ENCODE measurements at regions not wholly inside any gene's neighbourhood (a gene's known extent, or its start where the extent isn't known, plus 50 kb on each side); places are given as distances from the start of the nearest gene placed in this dataset.

DNA sequence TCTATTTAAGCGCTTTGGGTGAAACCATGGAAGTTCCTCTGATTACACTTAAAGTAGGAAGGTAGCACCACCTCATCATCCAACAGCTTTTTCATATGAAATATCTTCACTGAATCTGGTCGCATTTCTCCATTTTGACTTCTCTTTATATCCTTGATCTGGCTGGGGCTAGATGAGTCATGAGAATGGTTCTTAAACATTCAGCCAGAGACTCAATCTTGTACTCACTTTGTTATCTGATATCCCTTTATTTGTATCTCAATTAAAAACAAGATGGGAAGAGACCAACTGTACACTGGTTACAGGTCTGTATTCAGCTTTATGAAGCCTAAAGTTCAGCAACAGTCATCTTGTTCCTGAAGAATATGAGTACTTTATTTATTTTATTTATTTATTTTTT, 84.9 kb downstream of the CBLL2 start (continued):
- TF ChIP-seq, protein P1, sequence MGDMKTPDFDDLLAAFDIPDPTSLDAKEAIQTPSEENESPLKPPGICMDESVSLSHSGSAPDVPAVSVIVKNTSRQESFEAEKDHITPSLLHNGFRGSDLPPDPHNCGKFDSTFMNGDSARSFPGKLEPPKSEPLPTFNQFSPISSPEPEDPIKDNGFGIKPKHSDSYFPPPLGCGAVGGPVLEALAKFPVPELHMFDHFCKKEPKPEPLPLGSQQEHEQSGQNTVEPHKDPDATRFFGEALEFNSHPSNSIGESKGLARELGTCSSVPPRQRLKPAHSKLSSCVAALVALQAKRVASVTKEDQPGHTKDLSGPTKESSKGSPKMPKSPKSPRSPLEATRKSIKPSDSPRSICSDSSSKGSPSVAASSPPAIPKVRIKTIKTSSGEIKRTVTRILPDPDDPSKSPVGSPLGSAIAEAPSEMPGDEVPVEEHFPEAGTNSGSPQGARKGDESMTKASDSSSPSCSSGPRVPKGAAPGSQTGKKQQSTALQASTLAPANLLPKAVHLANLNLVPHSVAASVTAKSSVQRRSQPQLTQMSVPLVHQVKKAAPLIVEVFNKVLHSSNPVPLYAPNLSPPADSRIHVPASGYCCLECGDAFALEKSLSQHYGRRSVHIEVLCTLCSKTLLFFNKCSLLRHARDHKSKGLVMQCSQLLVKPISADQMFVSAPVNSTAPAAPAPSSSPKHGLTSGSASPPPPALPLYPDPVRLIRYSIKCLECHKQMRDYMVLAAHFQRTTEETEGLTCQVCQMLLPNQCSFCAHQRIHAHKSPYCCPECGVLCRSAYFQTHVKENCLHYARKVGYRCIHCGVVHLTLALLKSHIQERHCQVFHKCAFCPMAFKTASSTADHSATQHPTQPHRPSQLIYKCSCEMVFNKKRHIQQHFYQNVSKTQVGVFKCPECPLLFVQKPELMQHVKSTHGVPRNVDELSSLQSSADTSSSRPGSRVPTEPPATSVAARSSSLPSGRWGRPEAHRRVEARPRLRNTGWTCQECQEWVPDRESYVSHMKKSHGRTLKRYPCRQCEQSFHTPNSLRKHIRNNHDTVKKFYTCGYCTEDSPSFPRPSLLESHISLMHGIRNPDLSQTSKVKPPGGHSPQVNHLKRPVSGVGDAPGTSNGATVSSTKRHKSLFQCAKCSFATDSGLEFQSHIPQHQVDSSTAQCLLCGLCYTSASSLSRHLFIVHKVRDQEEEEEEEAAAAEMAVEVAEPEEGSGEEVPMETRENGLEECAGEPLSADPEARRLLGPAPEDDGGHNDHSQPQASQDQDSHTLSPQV (IDR thresholded peaks at IDR 0.05), result no peak
- TF ChIP-seq ASH2L (IDR thresholded peaks at IDR 0.05; ENCODE audit: borderline replicate concordance, low read depth), result no peak
- TF ChIP-seq, protein P2, sequence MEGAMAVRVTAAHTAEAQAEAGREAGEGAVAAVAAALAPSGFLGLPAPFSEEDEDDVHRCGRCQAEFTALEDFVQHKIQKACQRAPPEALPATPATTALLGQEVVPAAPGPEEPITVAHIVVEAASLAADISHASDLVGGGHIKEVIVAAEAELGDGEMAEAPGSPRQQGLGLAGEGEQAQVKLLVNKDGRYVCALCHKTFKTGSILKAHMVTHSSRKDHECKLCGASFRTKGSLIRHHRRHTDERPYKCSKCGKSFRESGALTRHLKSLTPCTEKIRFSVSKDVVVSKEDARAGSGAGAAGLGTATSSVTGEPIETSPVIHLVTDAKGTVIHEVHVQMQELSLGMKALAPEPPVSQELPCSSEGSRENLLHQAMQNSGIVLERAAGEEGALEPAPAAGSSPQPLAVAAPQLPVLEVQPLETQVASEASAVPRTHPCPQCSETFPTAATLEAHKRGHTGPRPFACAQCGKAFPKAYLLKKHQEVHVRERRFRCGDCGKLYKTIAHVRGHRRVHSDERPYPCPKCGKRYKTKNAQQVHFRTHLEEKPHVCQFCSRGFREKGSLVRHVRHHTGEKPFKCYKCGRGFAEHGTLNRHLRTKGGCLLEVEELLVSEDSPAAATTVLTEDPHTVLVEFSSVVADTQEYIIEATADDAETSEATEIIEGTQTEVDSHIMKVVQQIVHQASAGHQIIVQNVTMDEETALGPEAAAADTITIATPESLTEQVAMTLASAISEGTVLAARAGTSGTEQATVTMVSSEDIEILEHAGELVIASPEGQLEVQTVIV (IDR thresholded peaks at IDR 0.05; ENCODE audit: borderline replicate concordance, partially characterized antibody), result no peak
- no peak for TF ChIP-seq MYC (IDR thresholded peaks at IDR 0.05; ENCODE audit: insufficient read depth, insufficient read length, insufficient replicate concordance, low read length, severe bottlenecking)
- no peak for TF ChIP-seq NRF1 (conservative IDR thresholded peaks at IDR 0.05; ENCODE audit: low read depth, low read length)
- TF ChIP-seq, protein P3, sequence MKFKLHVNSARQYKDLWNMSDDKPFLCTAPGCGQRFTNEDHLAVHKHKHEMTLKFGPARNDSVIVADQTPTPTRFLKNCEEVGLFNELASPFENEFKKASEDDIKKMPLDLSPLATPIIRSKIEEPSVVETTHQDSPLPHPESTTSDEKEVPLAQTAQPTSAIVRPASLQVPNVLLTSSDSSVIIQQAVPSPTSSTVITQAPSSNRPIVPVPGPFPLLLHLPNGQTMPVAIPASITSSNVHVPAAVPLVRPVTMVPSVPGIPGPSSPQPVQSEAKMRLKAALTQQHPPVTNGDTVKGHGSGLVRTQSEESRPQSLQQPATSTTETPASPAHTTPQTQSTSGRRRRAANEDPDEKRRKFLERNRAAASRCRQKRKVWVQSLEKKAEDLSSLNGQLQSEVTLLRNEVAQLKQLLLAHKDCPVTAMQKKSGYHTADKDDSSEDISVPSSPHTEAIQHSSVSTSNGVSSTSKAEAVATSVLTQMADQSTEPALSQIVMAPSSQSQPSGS (IDR thresholded peaks at IDR 0.05; ENCODE audit: low read length), result no peak
- no peak for TF ChIP-seq ZNF622 (IDR thresholded peaks at IDR 0.05)
- TF ChIP-seq, protein P4, sequence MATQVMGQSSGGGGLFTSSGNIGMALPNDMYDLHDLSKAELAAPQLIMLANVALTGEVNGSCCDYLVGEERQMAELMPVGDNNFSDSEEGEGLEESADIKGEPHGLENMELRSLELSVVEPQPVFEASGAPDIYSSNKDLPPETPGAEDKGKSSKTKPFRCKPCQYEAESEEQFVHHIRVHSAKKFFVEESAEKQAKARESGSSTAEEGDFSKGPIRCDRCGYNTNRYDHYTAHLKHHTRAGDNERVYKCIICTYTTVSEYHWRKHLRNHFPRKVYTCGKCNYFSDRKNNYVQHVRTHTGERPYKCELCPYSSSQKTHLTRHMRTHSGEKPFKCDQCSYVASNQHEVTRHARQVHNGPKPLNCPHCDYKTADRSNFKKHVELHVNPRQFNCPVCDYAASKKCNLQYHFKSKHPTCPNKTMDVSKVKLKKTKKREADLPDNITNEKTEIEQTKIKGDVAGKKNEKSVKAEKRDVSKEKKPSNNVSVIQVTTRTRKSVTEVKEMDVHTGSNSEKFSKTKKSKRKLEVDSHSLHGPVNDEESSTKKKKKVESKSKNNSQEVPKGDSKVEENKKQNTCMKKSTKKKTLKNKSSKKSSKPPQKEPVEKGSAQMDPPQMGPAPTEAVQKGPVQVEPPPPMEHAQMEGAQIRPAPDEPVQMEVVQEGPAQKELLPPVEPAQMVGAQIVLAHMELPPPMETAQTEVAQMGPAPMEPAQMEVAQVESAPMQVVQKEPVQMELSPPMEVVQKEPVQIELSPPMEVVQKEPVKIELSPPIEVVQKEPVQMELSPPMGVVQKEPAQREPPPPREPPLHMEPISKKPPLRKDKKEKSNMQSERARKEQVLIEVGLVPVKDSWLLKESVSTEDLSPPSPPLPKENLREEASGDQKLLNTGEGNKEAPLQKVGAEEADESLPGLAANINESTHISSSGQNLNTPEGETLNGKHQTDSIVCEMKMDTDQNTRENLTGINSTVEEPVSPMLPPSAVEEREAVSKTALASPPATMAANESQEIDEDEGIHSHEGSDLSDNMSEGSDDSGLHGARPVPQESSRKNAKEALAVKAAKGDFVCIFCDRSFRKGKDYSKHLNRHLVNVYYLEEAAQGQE (IDR thresholded peaks at IDR 0.05; ENCODE audit: low read depth, low read length), result no peak
- TF ChIP-seq RFX5 (IDR thresholded peaks at IDR 0.05; ENCODE audit: low read depth, low read length), result no peak
